Sigmoid colon (tissue), 6 donors: ENCODE measurements at regions not wholly inside any gene's neighbourhood (a gene's known extent, or its start where the extent isn't known, plus 50 kb on each side); places are given as distances from the start of the nearest gene placed in this dataset.

Source experiments
- DNase-seq: peaks from one replicate; pipeline ENCODE4 v3.0.0-alpha.2; 2019
- H3K27ac ChIP-seq, 4 donors: fragments of 200-600 bp; sonication (generic); one replicate each; pipeline ENCODE4 v1.5.1; 2016 to 2019; ENCODE audit warnings: mild to moderate bottlenecking in 1 of 4
- H3K27me3 ChIP-seq, 3 donors: fragments of 200-600 bp; sonication (generic); one replicate each; pipeline ENCODE4 v1.5.1; 2019; ENCODE audit warnings: mild to moderate bottlenecking in 1 of 3
- H3K36me3 ChIP-seq, 4 donors: fragments of 200-600 bp; sonication (generic); one replicate each; pipeline ENCODE4 v1.5.1; 2016 to 2019
- H3K4me1 ChIP-seq, 4 donors: fragments of 200-600 bp; sonication (generic); one replicate each; pipeline ENCODE4 v1.5.1; 2017 to 2019
- H3K4me3 ChIP-seq, 4 donors: fragments of 200-600 bp; sonication (generic); one replicate each; pipeline ENCODE4 v1.5.1; 2017 to 2019; ENCODE audit warnings: mild to moderate bottlenecking in 2 of 4, moderate library complexity in 1 of 4
- H3K9me3 ChIP-seq, 4 donors: fragments of 200-600 bp in 3 of 4; sonication (generic) in 3 of 4; one replicate each; pipeline versions ENCODE4 v1.5.1 to v1.6.1; 2013 to 2019
- EP300 ChIP-seq, 4 donors: sonication (generic); formaldehyde crosslinking; IDR thresholded peaks; one replicate each; pipeline ENCODE4 v1.6.1; 2017; ENCODE audit warnings: antibody characterized with exemption in 4 of 4
- POLR2A ChIP-seq, 2 donors: fragments of 450-650 bp; IDR thresholded peaks; one replicate each; pipeline ENCODE4 v1.6.1; 2016; ENCODE audit warnings: antibody characterized with exemption in 2 of 2, mild to moderate bottlenecking in 2 of 2, moderate library complexity in 2 of 2
- POLR2AphosphoS5 ChIP-seq, 4 donors: sonication (generic); formaldehyde crosslinking; IDR thresholded peaks; one replicate each; pipeline ENCODE4 v1.6.1; 2017; ENCODE audit warnings: antibody characterized with exemption in 4 of 4
- WGBS, 2 donors: extraction: QIAGEN DNeasy Blood & Tissue Kit; methylation state at CpG; one replicate each; pipeline ENCODE4 v1.1.7; 2013; 5-methylcytosine and 5-hydroxymethylcytosine counted together
- intact Hi-C: fragments of 100-400 bp; cut with DNase I; formaldehyde crosslinking; loops from one replicate; pipeline ENCODE4 v1.15.1; 2023
- TF ChIP-seq, protein P1 (sequence below), 4 experiments: fragments of 450-650 bp in 3 of 4; fragments of 200-600 bp in 1 of 4; IDR thresholded peaks; one replicate each; pipeline ENCODE4 v1.5.1; 2016 to 2019; ENCODE audit warnings: antibody characterized with exemption in 4 of 4, mild to moderate bottlenecking in 3 of 4, moderate library complexity in 2 of 4
- donor health status: healthy with polysubstance abuse.
- donor health status: healthy.

DNA sequence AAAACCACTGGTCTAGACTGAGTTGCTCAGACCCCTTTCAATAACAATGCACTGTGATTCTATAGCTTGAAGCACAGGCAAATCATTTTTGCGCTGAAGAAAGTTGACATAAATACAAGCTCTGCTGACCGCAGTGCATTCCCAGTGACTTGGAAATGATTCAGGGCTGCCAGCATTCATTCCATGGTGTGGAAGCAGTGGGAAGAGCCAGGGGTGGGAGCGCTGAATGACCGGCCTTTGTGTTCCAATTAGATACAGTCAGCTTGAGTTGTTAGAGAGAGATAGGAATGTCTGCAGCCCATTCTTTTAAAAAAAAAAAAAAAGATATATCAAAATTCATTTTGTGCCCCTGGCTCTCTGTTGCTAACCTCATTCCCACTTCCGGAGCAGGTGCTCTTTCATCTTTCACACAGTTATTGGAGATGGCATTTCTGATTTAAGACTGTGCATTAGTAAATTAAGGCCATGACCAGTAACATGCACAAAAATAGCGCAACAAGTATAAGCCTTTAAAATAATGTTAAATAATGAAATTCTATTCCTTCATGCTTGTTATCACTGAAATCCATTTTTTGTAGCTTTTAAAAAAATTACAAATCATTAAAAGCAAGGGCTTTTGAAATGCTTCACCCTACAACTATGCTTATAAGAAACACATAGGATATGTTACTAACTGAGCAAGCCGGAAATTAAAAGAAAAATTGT is 59.4 kb upstream of the CTLA4 start:
- peaks cover 0 to 8% (median 0%) of the 10 kb centered on the region in 4 donors for H3K4me1 ChIP-seq
- H3K9me3 ChIP-seq, result peaks cover 0 to 5% (median 2%) of the 10 kb centered on the region in 4 donors
- no peak for TF ChIP-seq POLR2AphosphoS5 (IDR thresholded peaks at IDR 0.05)
- no peak for TF ChIP-seq EP300 (IDR thresholded peaks at IDR 0.05)
- DNase-seq, result no peak
- WGBS, 2 donors, result 86 to 92% methylated on average over 7 of the region's 7 CpGs
- intact Hi-C loops, result no loop called here
- H3K36me3 ChIP-seq, result no peaks in the 10 kb centered on the region
- H3K4me3 ChIP-seq, result no peak overlapping the region
- no peak overlapping the region for H3K27ac ChIP-seq
- no peaks in the 10 kb centered on the region for H3K27me3 ChIP-seq

DNA sequence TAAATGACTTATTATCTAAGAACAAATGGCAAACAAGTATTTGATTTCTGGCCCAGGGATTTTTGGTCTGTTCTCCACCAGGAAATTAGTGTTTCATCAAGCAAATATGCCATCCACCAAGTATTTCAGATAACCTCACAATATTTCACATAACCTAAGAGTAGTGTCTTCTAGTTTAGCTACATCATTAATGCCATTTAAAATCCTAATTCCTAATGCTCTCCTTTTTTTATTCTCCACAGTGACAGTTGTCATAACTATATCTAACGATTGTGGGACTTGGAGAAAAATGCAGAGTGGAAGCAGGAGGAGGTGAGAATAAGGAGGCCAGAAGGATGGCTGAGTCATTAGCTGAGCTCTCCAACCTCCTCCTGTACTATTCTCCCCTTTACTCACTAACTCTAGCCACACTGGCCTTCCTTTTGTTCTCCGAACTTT is 58.5 kb upstream of the CTLA4 start:
- intact Hi-C loops, result no loop called here
- H3K27ac ChIP-seq, result no peak overlapping the region

DNA sequence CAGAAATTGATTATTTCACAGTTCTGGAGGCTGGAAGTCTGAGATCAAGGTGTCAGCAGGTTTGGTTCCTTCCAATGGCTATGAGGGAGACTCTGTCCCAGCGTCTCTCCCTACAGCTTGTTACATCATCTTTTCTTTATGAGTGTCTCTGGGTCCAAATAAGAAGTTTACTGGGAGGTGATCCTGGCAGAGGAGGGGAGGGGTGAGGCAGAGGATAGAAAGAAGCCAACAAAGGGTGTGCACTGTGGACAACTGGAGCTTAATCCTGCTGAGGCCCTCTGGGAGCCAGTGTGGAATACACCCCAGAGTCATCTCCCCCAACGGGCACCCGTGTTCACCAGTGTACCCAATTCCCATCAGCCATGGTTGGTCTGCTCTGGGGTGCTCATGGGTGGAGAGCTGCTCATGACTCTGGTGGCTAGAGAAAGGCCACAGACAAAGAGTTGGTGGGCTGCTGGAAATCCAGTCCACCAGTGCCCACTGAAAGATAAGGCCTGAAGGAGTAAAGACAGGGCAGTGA is 57.5 kb upstream of the CTLA4 start:
- intact Hi-C loops, result loop anchor here (10.0 kb wide), 2 partner anchors 95 to 155 kb away; no protein-coding TSS in a partner anchor
- H3K9me3 ChIP-seq, result peaks cover 0 to 5% (median 2%) of the 10 kb centered on the region in 4 donors
- H3K27me3 ChIP-seq, result no peaks in the 10 kb centered on the region
- no peak overlapping the region for H3K27ac ChIP-seq
- no peak overlapping the region for H3K4me3 ChIP-seq
- H3K4me1 ChIP-seq, result peaks cover 0 to 13% (median 2%) of the 10 kb centered on the region in 4 donors
- no peak for DNase-seq
- H3K36me3 ChIP-seq, result no peaks in the 10 kb centered on the region
- 91 to 92% methylated on average over 3 of the region's 3 CpGs for WGBS, 2 donors
- no peak for TF ChIP-seq POLR2A (IDR thresholded peaks at IDR 0.05)
- TF ChIP-seq, protein P1, sequence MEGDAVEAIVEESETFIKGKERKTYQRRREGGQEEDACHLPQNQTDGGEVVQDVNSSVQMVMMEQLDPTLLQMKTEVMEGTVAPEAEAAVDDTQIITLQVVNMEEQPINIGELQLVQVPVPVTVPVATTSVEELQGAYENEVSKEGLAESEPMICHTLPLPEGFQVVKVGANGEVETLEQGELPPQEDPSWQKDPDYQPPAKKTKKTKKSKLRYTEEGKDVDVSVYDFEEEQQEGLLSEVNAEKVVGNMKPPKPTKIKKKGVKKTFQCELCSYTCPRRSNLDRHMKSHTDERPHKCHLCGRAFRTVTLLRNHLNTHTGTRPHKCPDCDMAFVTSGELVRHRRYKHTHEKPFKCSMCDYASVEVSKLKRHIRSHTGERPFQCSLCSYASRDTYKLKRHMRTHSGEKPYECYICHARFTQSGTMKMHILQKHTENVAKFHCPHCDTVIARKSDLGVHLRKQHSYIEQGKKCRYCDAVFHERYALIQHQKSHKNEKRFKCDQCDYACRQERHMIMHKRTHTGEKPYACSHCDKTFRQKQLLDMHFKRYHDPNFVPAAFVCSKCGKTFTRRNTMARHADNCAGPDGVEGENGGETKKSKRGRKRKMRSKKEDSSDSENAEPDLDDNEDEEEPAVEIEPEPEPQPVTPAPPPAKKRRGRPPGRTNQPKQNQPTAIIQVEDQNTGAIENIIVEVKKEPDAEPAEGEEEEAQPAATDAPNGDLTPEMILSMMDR (IDR thresholded peaks at IDR 0.05), result no peak
- no peak for TF ChIP-seq EP300 (IDR thresholded peaks at IDR 0.05)
- no peak for TF ChIP-seq POLR2AphosphoS5 (IDR thresholded peaks at IDR 0.05)

More for the DNA sequence above, 58.5 kb upstream of the CTLA4 start:
- no peak for TF ChIP-seq EP300 (IDR thresholded peaks at IDR 0.05)
- TF ChIP-seq, protein P1 (IDR thresholded peaks at IDR 0.05), result no peak
- TF ChIP-seq POLR2AphosphoS5 (IDR thresholded peaks at IDR 0.05), result no peak
- no peak for TF ChIP-seq POLR2A (IDR thresholded peaks at IDR 0.05)
- Histone ChIP-seq H3K27me3 (no peaks in the 10 kb centered on the region), H3K9me3 (peaks cover 0 to 5% (median 2%) of the 10 kb centered on the region in 4 donors), H3K36me3 (no peaks in the 10 kb centered on the region), H3K4me3 (no peak overlapping the region), H3K4me1 (peaks cover 0 to 8% (median 0%) of the 10 kb centered on the region in 4 donors)
- 95% methylated on average over 2 of the region's 2 CpGs for WGBS, 2 donors
- no peak for DNase-seq

DNA sequence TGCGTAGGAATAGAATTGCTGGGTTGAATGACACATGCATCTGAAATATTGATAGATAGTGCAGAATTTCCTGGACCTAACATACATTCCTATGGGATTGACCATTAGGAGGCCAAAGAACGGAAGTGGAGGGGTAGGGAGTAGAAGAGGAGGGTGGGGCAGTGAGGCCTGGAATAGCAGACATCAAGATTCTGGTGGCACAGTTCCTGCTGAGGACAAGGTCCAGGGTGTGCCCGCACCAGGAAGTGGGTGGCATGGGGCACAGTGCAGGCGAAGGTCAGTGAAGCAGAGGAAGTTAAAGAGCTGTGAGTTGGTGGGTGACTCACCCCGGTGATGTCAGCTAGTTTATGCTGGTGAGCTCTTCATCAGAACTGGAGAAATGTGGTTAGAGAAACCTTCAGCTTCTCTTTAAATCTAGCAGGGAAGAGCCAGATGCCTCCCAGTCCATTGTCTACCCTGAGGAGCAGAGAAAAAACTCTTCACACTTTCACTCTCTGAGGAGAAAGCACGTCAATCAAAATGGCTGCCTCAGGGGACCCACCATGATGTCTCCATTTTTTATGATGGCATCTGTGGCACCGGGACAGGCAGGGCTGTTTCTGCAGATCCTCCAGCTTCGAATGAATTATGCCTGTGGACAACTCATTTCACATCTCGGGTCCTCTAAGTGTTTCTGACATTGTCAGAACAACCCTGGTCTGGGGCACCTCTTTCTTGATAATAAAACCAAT is 55.9 kb upstream of the CTLA4 start:
- H3K27ac ChIP-seq, result peak overlapping the region in 1 of 4 donors; percentile 32
- peaks cover 0 to 19% (median 5%) of the 10 kb centered on the region in 4 donors for H3K4me1 ChIP-seq
- no peak overlapping the region for H3K4me3 ChIP-seq
- TF ChIP-seq POLR2AphosphoS5 (IDR thresholded peaks at IDR 0.05), result peak in 2 of 4 donors; percentile 21 to 27
- TF ChIP-seq POLR2A (IDR thresholded peaks at IDR 0.05), result no peak
- TF ChIP-seq EP300 (IDR thresholded peaks at IDR 0.05), result peak in 1 of 4 donors; percentile 62
- TF ChIP-seq, protein P1 (IDR thresholded peaks at IDR 0.05), result no peak
- intact Hi-C loops, result loop anchor here (10.0 kb wide), 2 partner anchors 93 to 157 kb away; no protein-coding TSS in a partner anchor
- 30 to 54% methylated on average over 9 of the region's 9 CpGs for WGBS, 2 donors
- no peaks in the 10 kb centered on the region for H3K36me3 ChIP-seq
- H3K27me3 ChIP-seq, result no peaks in the 10 kb centered on the region
- DNase-seq, result peak; percentile 82
- no peaks in the 10 kb centered on the region for H3K9me3 ChIP-seq
